ENCODE measurements at regions not wholly inside any gene's neighbourhood (a gene's known extent, or its start where the extent isn't known, plus 50 kb on each side); places are given as distances from the start of the nearest gene placed in this dataset.
A peak's percentile ranks its signal among the peaks of the same experiment; 100 is the strongest.
"Not testable (repeated sequence)": the region's sequence is repeated elsewhere in the genome, so short reads cannot be mapped to it uniquely, and the experiment has no call there.

DNA sequence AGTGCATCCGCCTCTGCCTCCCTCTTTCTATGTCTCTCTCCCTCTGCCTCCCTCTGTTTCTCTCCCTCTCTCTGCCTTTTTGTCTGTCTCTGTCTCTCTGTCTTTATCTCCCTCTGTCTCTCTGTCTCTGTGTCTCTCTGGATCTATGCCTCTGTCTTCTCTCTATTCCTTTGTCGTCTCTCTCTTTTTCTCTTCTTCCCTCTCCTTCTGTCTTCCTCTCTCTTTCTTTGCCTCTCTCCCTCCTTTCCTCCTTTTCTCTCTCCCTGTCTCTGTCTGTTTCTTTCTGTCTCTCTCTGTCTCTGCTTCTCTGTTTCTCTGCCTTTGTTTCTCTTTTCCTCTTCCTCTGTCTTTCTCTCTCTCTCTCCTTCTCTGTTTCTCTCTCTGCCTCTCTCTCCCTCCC, 678.8 kb upstream of the NRP1 start:
- DNase-seq = no peak

DNA sequence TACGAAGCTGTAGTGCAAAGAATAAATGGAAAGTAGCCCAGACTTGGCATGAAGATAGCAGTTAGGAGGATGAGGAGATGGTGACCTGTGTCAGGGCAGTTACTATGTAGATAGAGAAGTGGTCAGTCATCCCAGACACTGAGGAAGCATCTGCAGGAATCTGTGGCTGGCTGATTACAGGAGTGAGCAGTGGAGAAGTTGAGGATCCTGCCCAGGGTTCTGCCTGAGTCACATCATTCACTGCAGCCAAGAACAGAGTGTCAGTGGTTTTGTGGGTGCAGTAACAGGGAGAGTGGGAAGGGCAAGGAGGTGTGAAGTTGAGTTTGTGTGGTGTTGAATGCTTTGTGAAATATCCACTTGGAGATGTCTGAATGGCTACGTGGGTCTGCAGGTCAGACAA, 676.4 kb upstream of the NRP1 start:
- DNase-seq = no peak

DNA sequence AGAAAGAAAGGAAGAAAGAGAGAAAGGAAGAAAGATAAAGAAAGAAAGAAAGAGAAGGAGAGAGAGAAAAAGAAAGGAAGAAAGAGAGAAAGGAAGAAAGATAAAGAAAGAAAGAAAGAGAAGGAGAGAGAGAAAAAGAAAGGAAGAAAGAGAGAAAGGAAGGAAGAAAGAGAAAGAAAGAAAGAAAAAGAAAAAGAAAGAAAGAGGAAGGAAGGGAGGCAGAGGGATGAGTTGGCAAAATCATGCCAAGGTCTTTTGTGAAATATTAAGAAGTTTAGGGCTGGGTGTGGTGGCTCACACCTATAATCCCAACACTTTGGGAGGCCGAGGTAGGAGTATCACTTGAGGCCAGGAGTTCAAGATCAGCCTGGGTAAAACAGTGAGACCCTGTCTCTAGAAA, 675.8 kb upstream of the NRP1 start:
- not testable (repeated sequence) for DNase-seq

DNA sequence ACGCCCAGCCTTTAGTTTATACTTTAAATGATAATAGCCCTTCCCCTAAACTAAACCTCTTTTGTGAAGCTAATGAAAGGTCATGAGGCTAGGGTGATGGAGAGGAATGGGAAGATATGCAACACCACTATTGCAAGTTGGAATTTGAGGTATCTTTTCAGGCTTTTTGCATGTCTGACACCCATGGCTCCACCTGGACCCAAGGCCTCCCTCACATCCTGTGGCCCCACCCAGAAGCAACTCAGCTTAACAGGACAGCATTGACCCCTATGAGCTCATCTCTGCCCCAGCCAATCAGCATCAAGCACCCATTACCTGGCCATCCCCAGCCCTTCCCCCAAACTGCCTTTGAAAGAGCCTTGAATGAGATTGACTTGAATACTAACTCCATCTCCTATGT, 674.2 kb upstream of the NRP1 start:
- no peak for DNase-seq

DNA sequence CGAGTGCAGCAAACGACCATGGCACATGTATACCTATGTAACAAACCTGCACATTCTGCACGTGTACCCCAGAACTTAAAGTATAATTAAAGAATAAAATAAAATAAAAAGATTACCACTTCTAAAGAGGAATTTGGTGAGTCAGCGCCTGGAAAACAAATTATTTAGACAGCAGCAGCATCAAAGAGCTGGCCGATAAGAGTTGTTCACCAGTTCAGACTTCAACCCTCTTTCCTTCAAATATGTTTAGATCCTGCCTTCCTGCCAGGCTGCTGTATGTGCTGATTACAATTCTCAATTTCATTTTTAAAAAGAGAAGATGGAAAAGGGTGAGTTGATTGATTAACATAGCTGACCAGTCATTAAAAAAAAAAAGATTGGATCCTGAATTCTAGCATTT, 672.0 kb upstream of the NRP1 start:
- no peak for DNase-seq

DNA sequence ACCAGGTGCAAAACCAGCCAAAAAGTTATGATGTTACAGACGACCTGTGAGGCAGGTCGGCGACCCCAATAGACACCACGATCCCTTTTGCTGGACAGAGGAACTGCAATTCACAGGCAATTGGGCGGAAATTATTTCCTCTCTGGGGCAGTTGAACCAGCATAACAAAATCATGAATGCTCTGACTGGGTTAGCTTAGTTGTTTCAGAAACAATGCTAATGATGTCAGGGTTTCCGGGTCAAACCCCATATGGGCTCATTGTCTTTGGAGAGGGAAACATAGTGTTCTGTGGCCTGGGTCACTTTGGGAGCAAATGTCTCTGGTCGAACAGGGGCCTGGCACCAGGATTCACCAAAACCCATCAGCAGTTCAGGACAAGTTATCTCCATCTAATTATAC, 669.1 kb upstream of the NRP1 start:
- no peak for DNase-seq

DNA sequence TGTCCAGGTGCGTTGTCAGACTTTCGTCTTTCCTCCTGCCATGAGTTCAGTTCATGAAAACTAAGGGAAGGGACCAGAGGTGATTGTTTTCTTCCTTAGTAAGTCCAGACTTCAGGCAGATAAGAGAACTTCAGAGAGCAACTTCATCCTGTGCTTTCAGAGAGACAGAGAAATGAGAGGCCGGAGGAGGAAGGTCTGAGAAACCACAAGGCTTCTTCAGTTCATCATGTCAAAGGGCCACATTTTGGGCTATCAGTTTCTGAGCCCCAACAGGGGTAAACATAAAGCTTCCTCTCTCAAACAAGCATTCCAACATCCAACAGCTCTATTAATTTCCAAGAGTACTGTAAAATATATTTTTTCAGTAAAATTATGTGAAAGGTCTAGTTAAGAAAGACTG, 668.4 kb upstream of the NRP1 start:
- DNase-seq = no peak

DNA sequence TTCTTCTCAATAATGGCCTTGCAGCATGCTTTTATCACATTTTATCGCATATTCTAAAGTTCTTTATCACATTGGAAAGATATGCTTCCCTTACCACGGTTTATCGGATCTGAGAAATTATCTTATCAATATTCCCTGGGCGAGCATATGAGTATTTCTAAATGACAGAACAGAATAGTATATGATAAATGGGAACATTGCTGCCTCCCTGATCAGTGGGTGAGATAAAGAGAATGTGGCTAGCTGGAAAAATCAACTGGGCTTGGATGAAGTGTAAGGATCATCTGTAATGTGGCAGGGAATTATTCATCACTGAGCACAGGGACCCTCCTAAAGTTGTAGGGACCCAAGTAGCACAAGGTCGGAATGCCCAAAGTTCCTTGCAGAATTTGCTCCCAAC, 667.4 kb upstream of the NRP1 start:
- no peak for DNase-seq

DNA sequence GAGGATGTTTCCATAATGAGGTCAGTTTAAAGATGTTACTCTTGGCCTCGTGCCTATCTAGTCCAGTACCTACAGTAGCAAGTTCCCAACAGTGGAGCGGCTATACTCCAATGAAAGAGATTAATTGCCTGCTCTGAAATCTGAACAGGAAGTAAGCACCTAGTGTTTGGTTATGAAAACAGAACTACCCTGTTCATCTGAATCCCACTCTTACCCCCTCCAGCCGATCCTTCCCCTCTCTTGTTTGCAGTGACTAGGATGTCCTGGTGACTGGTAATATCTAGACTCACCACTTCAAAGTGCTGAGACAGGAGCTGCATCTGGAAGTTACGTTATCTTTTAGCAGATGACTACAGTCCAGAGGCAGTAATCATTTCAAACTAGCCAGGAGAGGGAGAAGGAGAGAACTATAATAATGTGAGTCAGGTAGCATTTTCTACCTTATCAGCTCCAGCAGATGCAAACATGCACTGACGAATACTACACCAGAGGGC, 666.7 kb upstream of the NRP1 start:
- DNase-seq = no peak

DNA sequence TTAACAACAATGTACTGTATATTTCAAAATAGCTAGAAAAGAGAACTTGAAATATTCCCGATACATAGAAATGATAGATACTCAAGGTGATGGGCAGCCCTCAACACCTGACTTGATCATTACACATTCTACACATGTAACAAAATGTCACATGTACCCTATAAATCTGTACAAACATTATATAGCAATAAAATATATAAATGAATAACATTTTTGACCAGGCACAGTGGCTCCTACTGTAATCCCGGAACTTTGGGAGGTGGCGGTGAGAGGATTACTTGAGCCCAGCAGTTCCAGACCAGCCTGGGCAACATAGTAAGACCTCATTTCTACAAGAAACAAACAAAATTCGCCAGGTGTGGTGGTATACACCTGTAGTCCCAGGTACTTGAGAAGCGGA, 659.5 kb upstream of the NRP1 start:
- no peak for DNase-seq

DNA sequence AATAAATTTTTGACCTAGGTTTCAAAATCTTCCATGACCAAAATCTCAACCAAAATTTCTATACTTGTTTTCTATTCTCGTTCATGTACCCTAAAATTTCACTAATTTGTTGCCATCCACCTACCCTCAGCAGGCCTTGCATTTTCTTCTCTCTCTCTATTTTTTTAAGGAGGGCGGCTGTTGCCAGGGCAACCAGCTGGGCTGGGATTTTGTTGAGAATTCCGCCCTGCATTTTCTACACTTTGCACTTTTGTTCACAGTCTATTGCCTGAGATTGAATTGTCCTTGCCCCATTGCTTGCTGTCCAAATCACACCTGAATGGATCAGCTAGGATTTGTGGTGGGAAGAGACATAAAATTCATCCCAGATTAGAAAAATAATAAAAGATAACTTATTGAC, 657.5 kb upstream of the NRP1 start:
- no peak for DNase-seq

DNA sequence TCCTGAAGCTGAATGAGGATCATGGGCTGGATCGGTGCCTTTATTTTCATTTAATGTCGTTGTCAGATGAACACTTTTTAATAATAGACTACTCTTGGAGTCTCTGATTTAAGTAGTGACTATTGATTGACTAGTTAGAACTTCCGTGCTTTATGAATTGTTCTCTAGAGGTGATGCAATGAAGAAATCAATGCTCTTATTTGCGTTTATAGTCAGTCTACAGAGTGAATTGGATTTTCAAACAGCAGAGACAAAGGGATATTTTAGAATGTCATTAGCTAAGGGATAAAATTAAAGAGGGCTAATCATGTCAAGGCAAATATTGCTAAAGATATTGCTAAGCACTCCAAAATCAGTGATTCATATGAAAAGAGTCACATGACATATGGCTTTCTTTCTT, 652.0 kb upstream of the NRP1 start:
- no peak for DNase-seq

DNA sequence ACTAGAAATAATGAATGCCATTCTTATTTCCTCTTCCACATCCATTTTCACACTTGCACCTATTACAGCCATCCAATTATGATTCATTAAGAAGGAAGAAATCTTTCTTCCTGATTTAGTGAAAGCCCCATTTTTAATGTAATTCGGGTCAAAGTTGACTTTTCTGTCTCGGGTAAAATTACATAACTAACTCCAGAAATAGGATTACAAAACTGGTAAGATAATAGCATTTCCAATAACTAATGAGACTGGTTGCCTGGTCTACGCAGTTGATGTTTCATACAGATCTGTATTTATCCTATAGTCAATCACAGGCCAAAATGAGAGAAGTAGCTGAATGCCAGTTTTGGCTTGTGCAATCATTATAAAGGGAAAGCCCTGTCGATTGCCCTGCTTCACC, 651.5 kb upstream of the NRP1 start:
- no peak for DNase-seq

DNA sequence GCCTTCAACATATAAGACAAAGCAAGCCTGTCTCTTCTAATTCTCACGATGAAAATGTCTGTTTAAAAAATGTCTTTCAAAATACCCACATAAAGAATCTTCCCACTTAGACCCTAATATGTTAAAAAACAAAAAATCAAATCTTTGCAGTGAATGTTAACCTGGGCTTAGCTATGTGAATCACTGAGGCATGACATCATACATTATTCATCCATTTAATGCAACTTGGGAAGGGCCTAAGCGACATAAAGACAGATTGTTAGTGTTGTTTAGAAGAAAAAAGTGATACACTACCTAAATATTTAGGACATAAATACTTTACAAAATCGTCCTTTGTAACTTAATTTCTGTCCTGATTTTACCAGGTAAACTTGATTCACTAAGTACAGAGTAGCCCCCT, 648.5 kb upstream of the NRP1 start:
- no peak for DNase-seq

DNA sequence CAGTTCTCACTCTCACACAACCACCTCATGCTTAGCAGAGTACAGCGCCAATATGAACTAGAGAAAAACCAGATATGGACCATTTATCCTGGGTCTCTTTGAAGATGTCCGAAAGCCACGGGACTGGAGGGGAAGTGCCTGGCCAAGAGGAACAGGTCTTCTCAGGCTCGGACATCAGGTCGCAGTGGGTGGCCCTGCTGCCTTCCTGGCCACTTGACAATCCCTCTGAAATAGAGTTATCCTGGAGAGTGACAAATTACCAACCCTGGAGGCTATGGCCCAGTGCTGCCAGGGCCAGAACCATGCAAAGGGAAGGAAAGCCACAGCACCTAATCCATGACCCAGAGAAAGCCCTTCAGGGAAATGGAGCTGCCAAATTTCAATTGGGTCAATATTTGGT, 646.8 kb upstream of the NRP1 start:
- DNase-seq = no peak

DNA sequence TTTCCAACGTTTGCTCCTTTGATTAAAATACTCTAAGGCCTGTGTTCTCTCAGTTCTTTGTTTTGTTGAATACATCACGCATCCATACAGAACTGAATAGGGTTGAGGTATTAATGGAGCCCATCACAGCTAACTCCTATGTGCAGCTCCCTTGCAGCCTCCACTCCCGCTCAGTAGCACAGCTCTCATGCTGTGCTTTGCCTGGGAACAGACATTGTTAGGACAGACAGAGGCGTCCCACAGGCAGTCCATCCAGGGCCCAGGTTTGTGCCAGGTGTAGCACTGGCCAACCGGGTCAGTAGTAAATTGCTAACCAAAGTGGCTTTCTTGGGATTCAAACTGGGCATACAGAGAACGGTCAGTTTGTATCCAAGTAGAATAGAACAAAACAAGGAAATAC, 644.7 kb upstream of the NRP1 start:
- no peak for DNase-seq

DNA sequence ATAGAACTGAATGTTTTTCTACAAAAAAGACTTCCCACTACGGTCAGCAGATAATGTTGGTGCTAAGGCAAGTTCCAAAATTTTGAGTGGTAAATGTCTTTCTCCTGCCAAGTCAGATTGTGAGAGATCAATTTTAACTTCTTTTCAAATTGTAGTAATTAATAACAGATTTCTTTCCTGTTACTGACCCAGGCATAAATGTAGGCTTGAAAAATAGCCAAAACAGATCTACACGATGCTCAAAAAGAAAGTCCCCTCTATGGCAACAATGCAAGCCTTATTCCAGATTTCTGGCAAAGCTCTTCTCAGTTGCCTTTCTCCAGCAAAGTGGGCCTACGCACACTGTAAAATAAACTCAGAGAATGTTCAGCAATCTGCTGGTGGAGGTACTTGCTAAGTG, 641.0 kb upstream of the NRP1 start:
- DNase-seq = no peak

DNA sequence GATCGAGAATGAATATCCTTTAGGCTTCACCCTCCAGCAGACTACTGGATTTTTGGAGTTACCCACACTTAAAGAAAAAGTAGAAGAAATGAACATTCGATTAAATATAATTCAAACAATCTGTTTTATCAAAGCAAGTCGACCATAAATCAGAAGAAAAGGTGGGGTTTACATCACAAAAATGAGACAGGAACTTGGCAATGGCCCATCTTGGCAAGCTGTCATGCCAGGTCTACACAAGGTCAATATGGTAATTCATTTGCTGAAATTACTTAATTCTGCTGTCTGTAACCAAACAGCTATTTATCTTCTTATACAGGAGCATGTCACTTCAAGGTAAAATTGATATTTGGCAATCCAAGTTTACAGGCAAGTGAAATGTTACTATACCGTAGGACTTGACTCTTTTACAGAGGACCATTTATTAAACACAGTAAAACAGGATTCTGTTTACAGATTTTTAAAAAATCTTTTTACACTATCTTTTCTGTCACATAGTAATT, 640.6 kb upstream of the NRP1 start:
- no peak for DNase-seq

DNA sequence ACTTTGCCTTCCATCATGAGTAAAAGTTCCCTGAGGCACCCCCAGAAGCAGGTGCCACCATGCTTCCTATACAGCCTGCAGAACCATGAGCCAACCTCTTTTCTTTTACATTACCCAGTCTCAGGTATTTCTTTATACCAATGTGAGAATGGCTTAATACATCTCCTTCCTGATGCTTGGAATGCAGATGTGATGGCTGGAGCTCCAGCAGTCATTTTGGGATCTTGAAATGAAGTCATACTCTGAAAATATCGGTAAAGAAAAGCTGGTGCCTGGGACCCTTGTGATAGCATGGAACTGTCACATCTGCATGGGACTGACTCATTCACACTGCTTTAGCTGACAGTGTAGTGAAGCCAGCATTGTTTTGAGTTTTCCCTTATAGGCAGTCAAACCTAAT, 634.5 kb upstream of the NRP1 start:
- DNase-seq = no peak

DNA sequence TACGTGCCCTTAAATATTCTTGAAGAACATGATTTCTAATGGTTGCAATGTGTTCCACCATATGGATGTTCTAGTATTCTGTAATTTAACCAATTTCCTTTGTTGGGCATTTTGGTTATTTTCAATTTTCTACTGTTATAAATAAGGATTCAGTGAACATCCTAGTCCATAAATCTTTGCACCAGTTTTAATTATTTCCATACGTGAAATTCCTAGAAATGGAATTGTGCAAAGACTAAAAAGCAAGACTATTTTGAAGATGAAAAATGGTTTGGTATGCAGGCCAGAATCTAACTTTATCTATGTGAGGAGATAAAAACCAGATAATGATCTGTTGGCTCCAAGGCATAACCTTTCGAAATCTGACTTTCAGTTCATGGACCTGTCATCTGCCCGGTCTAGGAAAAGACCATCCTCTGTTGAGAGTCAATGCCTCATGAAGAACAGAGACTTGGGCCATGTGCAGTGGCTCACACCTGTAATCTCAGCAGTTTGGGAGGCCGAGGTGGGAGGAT, 633.2 kb upstream of the NRP1 start:
- DNase-seq = no peak

DNA sequence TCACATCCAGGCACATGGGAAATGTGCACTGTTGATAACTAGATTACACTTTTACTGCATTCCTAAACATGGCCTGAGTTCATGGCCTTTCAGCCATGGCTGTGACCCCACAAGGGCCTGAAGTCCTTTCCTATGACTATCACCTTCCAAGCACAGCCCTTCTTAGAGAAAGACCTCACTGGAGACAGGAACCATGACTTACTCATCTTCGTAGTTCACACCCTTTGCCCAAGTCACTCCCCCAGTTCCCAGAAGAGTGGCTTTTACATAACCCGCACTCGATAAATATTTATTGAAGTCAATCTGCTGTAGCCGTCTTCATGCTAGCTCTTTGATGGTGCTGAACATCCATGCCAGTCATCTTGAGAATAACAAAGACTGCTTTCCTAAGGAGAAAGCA, 632.5 kb upstream of the NRP1 start:
- DNase-seq = no peak

DNA sequence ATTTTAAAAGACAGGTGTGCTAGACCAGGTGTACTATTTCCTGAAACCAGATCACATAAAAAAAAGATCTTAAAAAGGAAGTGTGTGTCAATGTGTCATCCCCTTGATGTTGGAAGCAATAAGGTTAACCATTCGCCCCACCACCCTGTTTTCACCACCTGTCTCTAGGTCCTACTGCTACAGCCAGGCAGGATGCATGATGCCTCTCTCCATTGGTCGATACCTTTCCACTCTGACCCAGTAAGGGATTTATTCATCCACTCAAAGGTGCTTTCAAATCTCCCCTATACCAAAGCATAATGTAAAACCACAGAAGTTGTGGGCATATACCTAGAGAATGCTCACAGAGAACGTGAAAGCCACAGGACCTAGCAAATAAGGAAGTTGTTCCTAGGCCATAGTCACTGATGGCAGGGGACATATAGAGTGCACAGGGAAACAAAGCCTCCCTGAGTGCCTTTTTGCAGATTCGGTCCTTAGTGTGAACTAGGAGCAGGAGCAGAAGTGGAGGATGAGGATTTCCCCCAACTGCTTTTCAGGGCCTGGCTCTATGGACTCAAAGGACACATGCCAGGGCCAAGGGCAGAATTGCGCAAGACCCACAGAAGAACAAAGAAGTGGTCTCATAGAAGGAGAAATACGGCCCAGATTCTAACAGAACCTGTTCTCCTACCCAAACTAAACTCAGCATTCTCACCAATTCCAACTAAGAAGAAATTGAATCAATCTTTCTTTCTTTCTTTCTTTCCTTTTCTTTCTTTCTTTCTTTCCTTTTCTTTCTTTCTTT, 631.5 kb upstream of the NRP1 start:
- DNase-seq = peak; percentile 41

DNA sequence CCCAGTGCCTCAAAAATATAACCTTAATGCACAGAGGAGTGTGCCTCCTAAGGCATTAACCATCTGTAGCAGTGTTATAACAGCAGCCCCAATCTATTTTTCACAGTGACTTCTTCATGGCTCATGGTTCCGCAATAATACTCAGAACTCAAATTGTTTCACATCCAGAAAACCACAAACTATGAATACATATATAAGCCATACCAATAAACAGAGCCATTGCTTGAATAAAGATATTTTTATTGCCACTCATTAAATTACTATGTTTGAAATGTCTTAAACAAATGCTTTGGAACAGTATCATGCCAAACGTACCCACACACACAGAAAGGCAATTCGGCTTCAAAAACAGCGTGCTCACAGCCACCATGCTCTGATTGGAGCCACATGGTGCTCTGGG, 629.3 kb upstream of the NRP1 start:
- no peak for DNase-seq

DNA sequence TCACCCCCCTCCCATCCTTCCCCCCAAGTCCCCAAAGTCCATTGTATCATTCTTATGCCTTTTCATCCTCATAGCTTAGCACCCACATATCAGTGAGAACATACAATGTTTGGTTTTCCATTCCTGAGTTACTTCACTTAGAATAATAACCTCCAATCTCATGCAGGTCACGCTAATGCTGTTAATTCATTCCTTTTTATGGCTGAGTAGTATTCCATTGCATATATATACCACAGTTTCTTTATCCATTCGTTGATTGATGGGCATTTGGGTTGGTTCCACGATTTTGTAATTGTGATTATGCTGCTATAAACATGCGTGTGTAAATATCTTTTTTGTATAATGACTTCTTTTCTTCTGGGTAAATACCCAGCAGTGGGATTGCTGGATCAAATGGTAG, 621.9 kb upstream of the NRP1 start:
- not testable (repeated sequence) for DNase-seq

DNA sequence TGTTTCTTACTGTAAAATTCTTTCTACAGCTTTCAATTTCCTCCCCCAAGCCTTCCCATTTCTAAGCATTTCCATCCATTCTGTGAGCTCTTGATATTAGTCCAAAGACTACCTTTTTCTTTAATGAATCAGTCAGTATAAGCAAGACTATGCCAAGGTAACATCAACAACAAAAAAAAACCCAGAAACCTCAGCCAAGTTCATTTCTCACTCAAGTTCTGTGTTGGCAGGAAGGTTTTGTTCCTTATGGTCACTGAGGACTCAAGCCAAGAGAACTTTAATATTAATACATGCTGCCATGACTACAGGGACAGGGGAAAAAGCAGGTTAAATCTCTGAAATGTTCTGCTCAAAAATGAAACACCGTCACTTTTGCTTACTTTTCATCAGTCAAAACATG, 621.2 kb upstream of the NRP1 start:
- DNase-seq = no peak

Data from DMS53 (cell line).